ENCODE measurements at regions not wholly inside any gene's neighbourhood (a gene's known extent, or its start where the extent isn't known, plus 50 kb on each side); places are given as distances from the start of the nearest gene placed in this dataset.

DNA sequence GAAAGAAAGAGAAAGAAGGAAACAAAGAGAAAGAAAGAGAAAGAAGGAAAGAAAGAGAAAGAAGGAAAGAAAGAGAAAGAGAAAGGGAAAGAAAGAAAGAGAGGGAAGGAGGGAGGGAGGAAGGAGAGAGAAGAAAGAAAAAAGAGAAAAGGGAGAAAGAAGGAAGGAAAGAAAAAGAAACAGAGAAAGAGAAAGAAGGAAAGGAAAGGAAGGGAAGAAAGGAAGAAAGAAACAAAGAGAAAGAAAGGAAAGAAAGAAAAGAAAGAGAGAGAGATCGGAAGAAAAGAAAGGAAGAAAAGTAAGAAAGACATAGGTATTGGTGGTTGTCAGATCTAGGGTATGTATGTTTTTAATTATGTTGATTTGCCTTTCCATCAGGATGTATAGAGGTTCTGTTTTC lies 342.3 kb downstream of the FOXG1 start:
- Histone ChIP-seq H3K79me2 (ENCODE audit: control insufficient read depth in 1 of 2, insufficient read depth in 2 of 2, low read length in 2 of 2) (no peaks in the 10 kb centered on the region), H3K56ac (replicated peaks; ENCODE audit: insufficient read length, low read depth, low read length) (no peak overlapping the region), H2BK5ac (ENCODE audit: low read depth, low read length) (no peak overlapping the region), H3K9me3 (ENCODE audit: insufficient read depth in 2 of 2, low read depth in 1 of 2, low read length in 1 of 2) (no peaks in the 10 kb centered on the region), H4K8ac (ENCODE audit: extremely low read depth, insufficient read depth, low read length) (no peak overlapping the region), H2BK12ac (ENCODE audit: low read depth, low read length) (no peak overlapping the region), H2AFZ (ENCODE audit: low read length) (no peak overlapping the region), H3K4ac (replicated peaks; ENCODE audit: insufficient read length, low read depth, low read length) (no peak overlapping the region), H3K4me1 (replicated peaks in 1 of 4; ENCODE audit: control insufficient read depth in 3 of 4, insufficient read depth in 4 of 4, low read length in 3 of 4) (no peaks in the 10 kb centered on the region), H3K27ac (ENCODE audit: low read depth, low read length) (no peak overlapping the region), H3K23me2 (ENCODE audit: low read depth, low read length) (no peaks in the 10 kb centered on the region; the same call in 1 of the 2 replicates), H4K91ac (replicated peaks; ENCODE audit: insufficient read length, low read length) (no peak overlapping the region), H4K20me1 (replicated peaks in 1 of 2; ENCODE audit: control insufficient read depth in 1 of 2, insufficient read depth in 2 of 2, low read length in 2 of 2) (no peaks in the 10 kb centered on the region), H3K27me3 (replicated peaks in 1 of 4; ENCODE audit: control insufficient read depth in 3 of 4, extremely low read depth in 1 of 4, insufficient read depth in 3 of 4, low read length in 3 of 4) (no peaks in the 10 kb centered on the region), H2BK20ac (ENCODE audit: low read length) (no peak overlapping the region), H3K79me1 (ENCODE audit: low read depth, low read length) (no peaks in the 10 kb centered on the region), H4K5ac (ENCODE audit: insufficient read length, low read depth, low read length) (no peak overlapping the region), H3K9ac (replicated peaks in 1 of 4; ENCODE audit: extremely low read depth in 1 of 4, low read depth in 3 of 4, low read length in 3 of 4) (no peak overlapping the region), H3K18ac (ENCODE audit: extremely low read depth, low read length) (no peak overlapping the region), H3K23ac (ENCODE audit: insufficient read length) (no peak overlapping the region), H3K14ac (ENCODE audit: insufficient read length) (no peak overlapping the region), H2BK120ac (replicated peaks; ENCODE audit: low read depth, low read length) (no peak overlapping the region), H3K36me3 (ENCODE audit: control insufficient read depth in 2 of 4, insufficient read depth in 4 of 4, low read length in 3 of 4) (no peaks in the 10 kb centered on the region), H3K4me3 (ENCODE audit: extremely low read depth in 1 of 4, insufficient read depth in 2 of 4, low read depth in 3 of 4, low read length in 4 of 4) (no peak overlapping the region), H2BK15ac (ENCODE audit: low read length) (no peak overlapping the region), H2AK5ac (ENCODE audit: low read depth, low read length) (no peak overlapping the region), H3K4me2 (ENCODE audit: insufficient read depth in 1 of 2, low read depth in 2 of 2, low read length in 2 of 2) (no peak overlapping the region)
- ChIA-PET POLR2A (ENCODE audit: partially characterized antibody) (no interaction called here), CTCF (ENCODE audit: partially characterized antibody) (no interaction called here)
- no peak for TF ChIP-seq JUN (IDR thresholded peaks at IDR 0.05; ENCODE audit: low read depth, low read length)
- no peak for TF ChIP-seq CREB1 (IDR thresholded peaks at IDR 0.05)
- no peak for TF ChIP-seq CHD2 (IDR thresholded peaks at IDR 0.05; ENCODE audit: low read length)
- TF ChIP-seq TAF7 (optimal IDR thresholded peaks at IDR 0.05; ENCODE audit: borderline replicate concordance, low read depth, low read length), result no peak
- TF ChIP-seq ZNF274 (IDR thresholded peaks at IDR 0.05; ENCODE audit: borderline replicate concordance, extremely low read depth, low read length), result no peak
- no peak for TF ChIP-seq NANOG (IDR thresholded peaks at IDR 0.05; ENCODE audit: insufficient read depth, low read depth, low read length, poor library complexity, severe bottlenecking)
- no peak for TF ChIP-seq BRCA1 (IDR thresholded peaks at IDR 0.05; ENCODE audit: low read depth, low read length)
- no peak for TF ChIP-seq POLR2A (IDR thresholded peaks at IDR 0.05; ENCODE audit: control extremely low read depth in 1 of 2, low read depth in 2 of 2, low read length in 2 of 2)
- TF ChIP-seq SIRT6 (IDR thresholded peaks at IDR 0.05; ENCODE audit: low read length), result no peak
- TF ChIP-seq KDM5A (IDR thresholded peaks at IDR 0.05; ENCODE audit: low read length), result no peak
- no peak for TF ChIP-seq RAD21 (IDR thresholded peaks at IDR 0.05 in 1 of 2, conservative IDR thresholded peaks at IDR 0.05 in 1 of 2; ENCODE audit: low read depth in 2 of 2, low read length in 2 of 2)
- TF ChIP-seq PHF8 (conservative IDR thresholded peaks at IDR 0.05; ENCODE audit: low read depth, low read length), result no peak
- peak; percentile 32 for FAIRE-seq
- DNase-seq (ENCODE audit: low read depth in 1 of 2, low spot score in 2 of 2), result no peak
- WGBS, 2 experiments (ENCODE audit: extremely low coverage in 1 of 2, insufficient coverage in 1 of 2, insufficient read length in 1 of 2, insufficient replicate concordance in 2 of 2, low coverage in 1 of 2, low lambda C conversion rate in 2 of 2, missing lambda C conversion rate in 1 of 2), result 91% methylated on average over 1 of the region's 1 CpG; no CpG with 5 or more reads in 1 of the 2 experiments
